Activated CD4-positive, alpha-beta memory T cell treated with anti-CD3 and anti-CD28 coated beads for 36 hours (primary cell): ENCODE measurements at regions not wholly inside any gene's neighbourhood (a gene's known extent, or its start where the extent isn't known, plus 50 kb on each side); places are given as distances from the start of the nearest gene placed in this dataset.

Experiments used
- CTCF ChIA-PET: fragments of 350-600 bp; sonication (Branson Sonifier 250); formaldehyde crosslinking; loops from one replicate; lab custom pipeline; 2021; ENCODE audit warnings: antibody characterized with exemption, inconsistent platforms; lab: Charles Lee
- POLR2A ChIA-PET: fragments of 350-600 bp; sonication (Branson Sonifier 250); formaldehyde crosslinking; loops from one replicate; lab custom pipeline; 2021; ENCODE audit warnings: antibody characterized with exemption; lab: Charles Lee
- DNase-seq: peaks from one replicate; pipeline ENCODE4 v3.0.0-alpha.2; 2020
- H3K27ac Mint-ChIP-seq: one replicate; pipeline ENCODE4 v1.8.0; 2021; ENCODE audit warnings: mixed read lengths
- H3K27me3 Mint-ChIP-seq: one replicate; pipeline ENCODE4 v1.8.0; 2021; ENCODE audit warnings: mixed read lengths
- H3K36me3 Mint-ChIP-seq: one replicate; pipeline ENCODE4 v1.8.0; 2021; ENCODE audit warnings: mixed read lengths
- H3K4me1 Mint-ChIP-seq: one replicate; pipeline ENCODE4 v1.8.0; 2021; ENCODE audit warnings: low read depth, mixed read lengths
- H3K4me3 Mint-ChIP-seq: one replicate; pipeline ENCODE4 v1.8.0; 2021; ENCODE audit warnings: mild to moderate bottlenecking, mixed read lengths
- H3K9me3 Mint-ChIP-seq: one replicate; pipeline ENCODE4 v1.8.0; 2021; ENCODE audit warnings: mixed read lengths
- intact Hi-C: fragments of 100-400 bp; cut with micrococcal nuclease; formaldehyde crosslinking; loops from one replicate; pipeline ENCODE4 v1.15.1; 2023

DNA sequence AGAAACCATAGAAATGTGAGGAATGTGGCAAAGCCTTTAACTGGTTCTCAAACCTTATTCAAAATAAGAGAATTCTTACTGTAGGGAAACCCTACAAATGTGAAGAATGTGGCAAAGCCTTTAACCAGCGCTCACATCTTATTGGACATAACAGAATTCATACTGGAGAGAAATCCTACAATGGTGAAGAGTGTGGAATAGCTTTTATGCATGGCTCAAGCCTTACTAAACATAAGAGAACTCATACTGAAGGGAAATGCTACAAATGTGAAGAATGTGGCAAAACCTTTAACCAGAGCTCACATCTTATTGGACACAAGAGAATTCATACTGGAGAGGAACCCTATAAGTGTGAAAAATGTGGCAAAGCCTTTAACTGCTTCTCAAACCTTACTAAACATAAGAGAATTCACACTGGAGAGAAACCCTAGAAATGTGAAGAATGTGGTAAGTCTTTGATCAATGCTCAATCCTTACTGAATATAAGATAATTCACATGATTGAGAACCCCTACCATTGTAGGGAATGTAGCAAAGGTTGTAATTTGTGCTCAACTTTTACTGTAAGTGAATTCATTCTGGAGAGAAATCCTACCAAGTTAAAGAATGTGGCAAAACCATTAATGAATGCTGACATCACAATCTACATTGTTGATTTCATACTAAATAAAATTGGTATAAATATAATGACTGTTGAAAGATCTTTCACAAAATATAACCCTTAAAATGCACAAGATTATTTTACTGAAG is 142.5 kb upstream of the ZNF479 start:
- Mint-ChIP-seq H3K4me1 (no peaks in the 10 kb centered on the region), H3K9me3 (peaks cover 74% of the 10 kb centered on the region), H3K27ac (no peak overlapping the region), H3K4me3 (no peak overlapping the region), H3K36me3 (peaks cover 6% of the 10 kb centered on the region), H3K27me3 (no peaks in the 10 kb centered on the region)
- no peak for DNase-seq
- intact Hi-C loops: no loop called here
- ChIA-PET POLR2A (no interaction called here), CTCF (no interaction called here)

DNA sequence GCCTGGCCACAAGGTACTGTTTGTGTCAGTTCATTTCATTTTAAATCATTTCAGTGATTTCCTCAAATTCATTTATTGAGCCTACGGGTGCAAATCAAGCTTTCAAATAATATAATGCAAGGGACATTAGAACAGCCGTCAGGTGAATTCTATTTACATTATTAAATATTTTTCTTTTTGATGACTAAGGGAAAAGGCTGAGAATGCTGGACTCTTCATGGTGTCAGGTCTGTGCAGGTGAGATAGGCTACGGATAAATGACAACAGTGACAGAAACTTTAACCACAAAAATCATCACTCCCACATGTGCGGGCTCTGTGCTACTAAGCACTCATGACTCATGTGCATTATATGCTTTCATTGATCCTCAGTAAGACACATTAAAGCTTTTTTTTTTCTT is 149.2 kb upstream of the ZNF716 start:
- H3K4me1 Mint-ChIP-seq: no peaks in the 10 kb centered on the region
- peaks cover 3% of the 10 kb centered on the region for H3K36me3 Mint-ChIP-seq
- H3K9me3 Mint-ChIP-seq: peaks cover 33% of the 10 kb centered on the region
- no peak overlapping the region for H3K4me3 Mint-ChIP-seq
- no peak for DNase-seq
- ChIA-PET CTCF (no interaction called here), POLR2A (no interaction called here)
- intact Hi-C loops: no loop called here
- no peak overlapping the region for H3K27ac Mint-ChIP-seq
- no peaks in the 10 kb centered on the region for H3K27me3 Mint-ChIP-seq

DNA sequence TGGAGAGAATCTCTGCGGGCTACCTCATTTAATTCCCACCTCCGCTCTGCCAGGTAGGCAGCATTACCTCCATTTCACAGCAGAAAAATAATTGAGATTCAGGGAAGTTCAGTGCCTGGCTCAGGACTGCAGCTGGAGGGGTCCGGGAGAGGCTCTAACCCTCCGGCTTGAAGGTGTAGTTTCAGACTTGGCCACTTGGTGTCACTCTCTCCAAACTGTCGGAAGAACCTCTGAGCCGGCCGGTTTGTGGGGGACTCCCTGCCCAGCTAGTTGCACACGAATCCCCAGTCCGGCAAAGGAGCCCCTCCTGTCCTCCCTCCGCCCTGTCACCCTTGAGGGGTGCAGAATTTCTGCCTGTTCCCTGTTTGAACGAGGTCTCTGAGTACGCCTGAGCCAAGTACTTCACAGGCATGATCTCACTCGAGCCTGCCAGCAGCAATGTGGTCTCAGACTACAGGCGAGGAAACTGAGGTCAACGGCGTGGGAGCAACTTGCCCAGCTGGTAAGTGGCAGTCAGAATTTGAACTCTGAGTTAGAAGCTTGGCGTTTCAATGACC is 144.7 kb upstream of the ZNF716 start:
- DNase-seq: no peak
- no peaks in the 10 kb centered on the region for H3K27me3 Mint-ChIP-seq
- ChIA-PET CTCF (interaction anchor here (0.6 kb wide), 1 partner anchor 27 kb away, joined by 3 read pairs; no protein-coding TSS in a partner anchor), POLR2A (no interaction called here)
- no peak overlapping the region for H3K27ac Mint-ChIP-seq
- peaks cover 44% of the 10 kb centered on the region for H3K9me3 Mint-ChIP-seq
- intact Hi-C loops: no loop called here
- H3K4me3 Mint-ChIP-seq: no peak overlapping the region
- H3K4me1 Mint-ChIP-seq: no peaks in the 10 kb centered on the region
- H3K36me3 Mint-ChIP-seq: peaks cover 3% of the 10 kb centered on the region

DNA sequence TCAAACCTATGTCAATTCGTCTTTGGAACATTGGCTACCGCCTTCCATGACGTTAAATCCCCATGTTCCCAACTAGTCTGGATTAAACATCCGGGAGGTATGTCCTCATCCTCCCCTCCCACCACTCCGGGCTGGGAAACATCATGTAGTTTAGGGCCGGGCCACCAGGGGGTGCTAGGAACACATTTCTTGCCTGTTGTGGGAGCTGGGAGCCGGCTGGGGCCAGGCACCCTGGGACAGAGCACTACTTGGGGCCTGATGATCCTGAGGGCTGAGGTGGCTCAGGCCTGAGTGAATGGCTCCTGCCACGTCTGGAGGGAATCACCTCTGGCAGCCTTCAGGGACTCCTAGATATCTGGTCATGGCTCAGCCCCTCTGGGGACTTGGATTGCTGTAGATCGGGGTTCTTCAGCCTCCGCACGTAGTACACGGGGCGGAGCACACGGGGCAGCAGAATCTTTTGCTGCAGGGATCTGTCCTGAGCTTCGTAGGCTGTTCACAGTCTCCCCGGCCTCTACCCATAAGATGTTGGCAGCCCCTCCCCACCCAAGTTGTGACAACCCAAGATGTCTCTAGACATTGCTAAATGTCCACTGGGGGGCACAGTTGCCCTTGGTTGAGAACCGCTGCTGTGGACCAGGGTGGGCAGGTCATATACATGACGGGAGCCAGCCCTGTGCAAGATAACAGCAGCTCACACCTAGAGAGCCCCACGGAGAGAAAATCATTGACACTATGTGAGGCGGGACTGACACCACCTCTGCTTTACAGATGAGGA is 141.2 kb upstream of the ZNF716 start:
- CTCF ChIA-PET: no interaction called here
- no peak overlapping the region for H3K27ac Mint-ChIP-seq
- peak; percentile 15 for DNase-seq
- H3K36me3 Mint-ChIP-seq: peaks cover 3% of the 10 kb centered on the region
- no peak overlapping the region for H3K4me3 Mint-ChIP-seq
- POLR2A ChIA-PET: no interaction called here
- intact Hi-C loops: no loop called here
- peaks cover 61% of the 10 kb centered on the region for H3K9me3 Mint-ChIP-seq
- no peaks in the 10 kb centered on the region for H3K27me3 Mint-ChIP-seq
- H3K4me1 Mint-ChIP-seq: no peaks in the 10 kb centered on the region

DNA sequence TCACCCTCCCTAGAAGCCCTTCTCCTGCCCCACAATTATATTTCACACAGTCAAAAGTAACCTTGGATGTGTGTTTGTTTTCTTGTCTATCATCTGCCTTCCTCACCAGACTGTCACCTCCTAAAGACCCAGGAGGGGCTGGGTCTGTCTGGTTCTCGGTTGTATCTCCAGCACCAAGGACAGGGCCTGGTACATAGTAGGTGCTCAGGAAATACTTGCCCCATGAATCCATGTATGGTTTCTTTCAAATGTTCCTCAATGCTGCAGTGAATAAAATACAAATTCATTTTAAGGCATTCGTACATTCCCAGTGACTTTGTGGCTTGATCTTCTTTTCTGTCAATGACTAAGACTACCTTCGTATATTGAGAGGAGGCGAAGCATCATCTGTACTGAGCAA is 122.9 kb upstream of the ZNF716 start:
- intact Hi-C loops: no loop called here
- no peak for DNase-seq
- no peaks in the 10 kb centered on the region for H3K27me3 Mint-ChIP-seq
- H3K4me1 Mint-ChIP-seq: no peaks in the 10 kb centered on the region
- CTCF ChIA-PET: no interaction called here
- H3K9me3 Mint-ChIP-seq: peaks cover 55% of the 10 kb centered on the region
- peaks cover 1% of the 10 kb centered on the region for H3K36me3 Mint-ChIP-seq
- POLR2A ChIA-PET: no interaction called here
- no peak overlapping the region for H3K27ac Mint-ChIP-seq
- no peak overlapping the region for H3K4me3 Mint-ChIP-seq

DNA sequence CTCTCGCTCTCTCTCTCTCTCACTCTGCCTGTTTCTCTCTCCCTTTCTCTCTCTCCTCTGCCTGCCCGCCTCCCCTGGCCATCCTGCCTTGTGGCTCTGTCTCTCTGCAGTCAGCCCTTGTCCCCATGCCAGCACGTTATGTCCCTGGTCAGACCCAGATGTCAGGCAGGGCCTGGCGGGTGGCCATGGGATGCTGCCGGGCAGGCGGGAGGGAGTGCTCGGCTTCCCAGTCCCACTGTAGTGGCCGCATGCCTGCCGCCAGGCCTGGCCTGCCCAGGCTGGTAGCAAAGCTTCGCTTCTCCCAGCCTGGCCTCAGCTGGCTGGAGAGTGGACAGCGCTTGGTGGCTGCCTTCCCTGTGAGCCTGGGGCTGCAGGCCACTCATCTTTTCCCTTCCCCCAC is 121.5 kb upstream of the ZNF716 start:
- H3K27me3 Mint-ChIP-seq: no peaks in the 10 kb centered on the region
- H3K9me3 Mint-ChIP-seq: peaks cover 57% of the 10 kb centered on the region
- POLR2A ChIA-PET: no interaction called here
- H3K4me3 Mint-ChIP-seq: no peak overlapping the region
- peaks cover 1% of the 10 kb centered on the region for H3K36me3 Mint-ChIP-seq
- CTCF ChIA-PET: no interaction called here
- no peak for DNase-seq
- H3K4me1 Mint-ChIP-seq: no peaks in the 10 kb centered on the region
- intact Hi-C loops: no loop called here
- no peak overlapping the region for H3K27ac Mint-ChIP-seq

DNA sequence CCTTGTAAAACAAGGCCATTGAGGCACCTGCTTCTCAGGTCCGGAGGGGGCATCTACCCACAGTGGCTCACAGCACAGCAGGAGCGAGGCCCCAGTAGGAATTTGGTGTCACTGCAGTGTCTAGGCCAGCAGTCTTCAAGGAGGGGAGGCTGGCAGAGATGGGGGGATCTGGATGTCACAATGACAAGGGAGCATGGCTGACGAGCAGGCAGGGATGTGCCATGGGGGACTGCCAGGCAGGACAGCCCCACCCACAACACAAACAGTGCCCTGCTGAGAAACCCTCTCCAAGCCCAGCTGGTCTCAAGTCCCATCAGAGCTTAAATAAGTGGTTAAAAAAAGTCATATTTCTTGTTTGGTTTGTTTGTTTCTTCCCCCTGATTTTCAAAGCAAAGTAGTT is 121.0 kb upstream of the ZNF716 start:
- Mint-ChIP-seq H3K4me1 (no peaks in the 10 kb centered on the region), H3K27ac (no peak overlapping the region), H3K27me3 (no peaks in the 10 kb centered on the region), H3K9me3 (peaks cover 59% of the 10 kb centered on the region), H3K36me3 (peaks cover 1% of the 10 kb centered on the region), H3K4me3 (no peak overlapping the region)
- POLR2A ChIA-PET: no interaction called here
- CTCF ChIA-PET: no interaction called here
- no peak for DNase-seq
- intact Hi-C loops: no loop called here

DNA sequence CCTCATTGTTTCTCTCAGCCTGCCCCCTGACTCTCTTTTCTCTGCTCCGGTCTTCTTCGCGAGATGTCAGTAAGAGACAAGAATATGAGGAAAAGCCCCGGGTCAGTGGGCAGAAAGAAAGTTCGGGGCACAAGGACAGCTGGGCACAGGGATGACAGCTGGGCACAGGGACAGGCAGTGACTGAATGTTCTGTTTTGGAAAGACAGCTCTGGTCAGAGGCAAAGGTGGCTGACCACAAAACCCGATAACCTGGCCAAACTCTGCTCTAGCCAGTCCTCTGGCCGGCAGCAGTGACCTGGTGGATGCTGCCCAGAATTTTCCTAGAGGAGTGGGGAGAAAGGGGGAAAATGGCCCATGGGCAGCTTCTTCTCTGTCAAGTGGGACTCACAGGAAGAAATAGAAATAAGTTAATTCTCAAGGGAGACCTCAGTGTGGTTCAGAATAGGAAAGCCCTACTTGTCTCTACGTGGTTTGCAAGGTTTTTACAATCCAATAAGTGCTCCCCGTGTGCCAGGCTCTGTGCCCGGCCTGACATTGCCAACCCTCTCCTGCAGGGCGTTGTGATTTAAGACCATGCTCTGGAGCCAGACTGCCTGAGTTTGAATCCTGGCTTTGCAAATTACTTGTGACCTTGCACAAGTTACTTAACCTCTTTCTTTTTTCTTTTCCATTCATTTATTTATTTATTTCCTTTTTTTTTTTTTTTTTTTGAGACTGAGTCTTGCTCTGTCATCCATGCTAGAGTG is 110.6 kb upstream of the ZNF716 start:
- ChIA-PET CTCF (no interaction called here), POLR2A (no interaction called here)
- H3K4me1 Mint-ChIP-seq: no peaks in the 10 kb centered on the region
- H3K9me3 Mint-ChIP-seq: peaks cover 38% of the 10 kb centered on the region
- no peak overlapping the region for H3K4me3 Mint-ChIP-seq
- intact Hi-C loops: no loop called here
- no peaks in the 10 kb centered on the region for H3K27me3 Mint-ChIP-seq
- no peaks in the 10 kb centered on the region for H3K36me3 Mint-ChIP-seq
- H3K27ac Mint-ChIP-seq: no peak overlapping the region
- no peak for DNase-seq

DNA sequence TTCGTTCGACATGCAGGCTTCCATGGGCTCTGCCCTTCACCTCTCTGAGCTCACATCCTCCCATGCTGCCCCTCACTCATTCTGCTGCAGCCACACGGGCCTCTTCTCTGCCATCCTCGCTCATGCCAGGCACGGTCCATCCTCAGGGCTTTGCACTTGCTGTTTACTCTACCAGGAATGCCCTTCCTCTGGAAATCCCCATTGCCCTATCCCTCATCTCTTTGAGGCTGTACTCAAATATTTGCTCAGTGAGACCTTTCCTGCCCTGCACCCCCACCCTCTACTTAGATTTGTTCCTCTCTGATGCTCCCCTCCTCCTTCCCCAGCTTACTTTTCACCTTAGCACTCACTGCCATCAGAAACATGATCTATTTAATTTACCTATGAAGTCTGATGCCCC is 107.0 kb upstream of the ZNF716 start:
- no peaks in the 10 kb centered on the region for H3K27me3 Mint-ChIP-seq
- CTCF ChIA-PET: no interaction called here
- peaks cover 38% of the 10 kb centered on the region for H3K9me3 Mint-ChIP-seq

DNA sequence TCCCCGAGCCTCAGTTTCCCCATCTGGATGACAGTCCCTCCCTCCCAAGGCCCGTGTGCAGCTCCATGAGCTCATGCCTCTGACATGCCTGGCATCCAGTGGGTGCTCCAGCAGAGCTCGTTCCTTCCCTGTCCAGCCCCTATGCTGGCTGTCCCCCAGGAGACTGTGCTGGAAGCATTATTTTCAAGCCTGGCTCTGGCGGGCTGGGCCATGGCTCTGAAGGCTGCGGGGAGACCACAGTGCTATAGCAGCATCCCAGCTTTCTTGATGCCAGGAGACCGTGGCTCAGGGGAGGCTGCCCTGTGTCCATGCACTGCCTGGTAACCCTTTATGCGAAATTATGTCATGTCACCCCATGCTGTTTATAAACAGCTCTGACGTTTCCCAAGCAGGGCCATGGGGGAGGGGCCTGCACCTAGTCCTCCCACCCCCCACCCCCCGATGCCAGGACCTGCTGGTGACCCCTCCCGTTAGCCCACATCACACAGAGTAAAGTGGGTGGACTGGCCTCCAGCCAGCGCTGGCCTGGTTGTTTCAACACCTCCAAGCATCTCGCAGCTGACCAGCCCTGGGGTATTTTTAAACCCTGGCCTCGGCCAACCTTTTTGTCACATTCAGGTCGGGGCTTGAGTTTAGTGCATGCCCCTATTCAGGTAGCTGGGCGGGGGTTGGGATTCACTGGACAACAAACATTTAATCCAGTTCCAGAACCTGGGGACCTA is 105.9 kb upstream of the ZNF716 start:
- intact Hi-C loops: no loop called here
- Mint-ChIP-seq H3K4me3 (no peak overlapping the region), H3K27me3 (no peaks in the 10 kb centered on the region), H3K9me3 (peaks cover 27% of the 10 kb centered on the region), H3K27ac (no peak overlapping the region), H3K4me1 (no peaks in the 10 kb centered on the region), H3K36me3 (no peaks in the 10 kb centered on the region)
- CTCF ChIA-PET: no interaction called here
- POLR2A ChIA-PET: no interaction called here
- no peak for DNase-seq

More for the DNA sequence above, 107.0 kb upstream of the ZNF716 start:
- Mint-ChIP-seq H3K4me3 (no peak overlapping the region), H3K27ac (no peak overlapping the region), H3K4me1 (no peaks in the 10 kb centered on the region), H3K36me3 (no peaks in the 10 kb centered on the region)
- POLR2A ChIA-PET: no interaction called here
- DNase-seq: no peak
- intact Hi-C loops: no loop called here

DNA sequence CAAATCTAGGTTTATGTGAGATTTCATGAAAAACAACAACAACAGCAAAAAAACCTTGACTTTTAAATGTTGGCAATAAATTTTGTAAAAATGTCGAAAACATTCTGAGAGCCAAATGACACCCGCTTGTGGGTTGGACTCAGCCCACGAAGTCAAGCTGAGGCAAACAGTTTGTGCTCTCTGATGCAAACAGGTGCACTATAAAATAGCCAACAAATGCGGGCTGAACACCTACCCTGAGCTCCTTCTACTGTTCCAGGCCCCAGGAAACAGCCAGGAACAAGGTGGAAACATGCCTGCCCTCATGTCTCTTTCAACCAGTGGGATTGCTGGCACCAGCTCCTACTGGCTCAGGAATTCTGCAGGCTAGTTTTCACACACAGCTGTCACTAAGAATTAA is 105.0 kb upstream of the ZNF716 start:
- no peaks in the 10 kb centered on the region for H3K36me3 Mint-ChIP-seq
- H3K4me3 Mint-ChIP-seq: no peak overlapping the region
- no peaks in the 10 kb centered on the region for H3K4me1 Mint-ChIP-seq
- DNase-seq: no peak
- ChIA-PET CTCF (no interaction called here), POLR2A (no interaction called here)
- intact Hi-C loops: no loop called here
- peaks cover 32% of the 10 kb centered on the region for H3K9me3 Mint-ChIP-seq
- no peak overlapping the region for H3K27ac Mint-ChIP-seq
- no peaks in the 10 kb centered on the region for H3K27me3 Mint-ChIP-seq
